Stimulated activated CD4-positive, alpha-beta T cell treated with anti-CD3 and anti-CD28 coated beads, Interleukin-4, amount 100 ng/mL, for 48 hours (primary cell): ENCODE measurements at regions not wholly inside any gene's neighbourhood (a gene's known extent, or its start where the extent isn't known, plus 50 kb on each side); places are given as distances from the start of the nearest gene placed in this dataset.

Source experiments
- DNase-seq, 2 donors: peaks; one replicate each; pipeline ENCODE4 v3.0.0-alpha.2; 2020; ENCODE audit warnings: low read depth in 2 of 2

DNA sequence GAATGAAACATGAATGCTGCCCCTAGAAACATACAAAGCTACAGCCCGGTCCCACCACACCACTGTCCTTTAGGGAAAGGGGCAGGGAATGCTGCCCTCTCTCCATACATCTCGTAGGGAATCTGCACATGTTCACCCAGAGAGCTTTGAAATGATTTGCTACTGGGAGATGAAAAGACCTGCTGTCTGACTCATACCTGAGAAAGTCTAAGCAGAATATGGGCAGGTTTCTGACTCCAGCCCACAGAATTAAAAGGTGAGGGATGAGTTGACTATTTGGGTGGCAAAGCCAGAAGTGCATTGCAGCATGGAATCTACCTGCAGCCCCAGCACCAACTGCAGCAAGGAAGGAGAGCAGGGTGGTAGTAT lies 297.9 kb downstream of the TLE1 start:
- DNase-seq = no peak

DNA sequence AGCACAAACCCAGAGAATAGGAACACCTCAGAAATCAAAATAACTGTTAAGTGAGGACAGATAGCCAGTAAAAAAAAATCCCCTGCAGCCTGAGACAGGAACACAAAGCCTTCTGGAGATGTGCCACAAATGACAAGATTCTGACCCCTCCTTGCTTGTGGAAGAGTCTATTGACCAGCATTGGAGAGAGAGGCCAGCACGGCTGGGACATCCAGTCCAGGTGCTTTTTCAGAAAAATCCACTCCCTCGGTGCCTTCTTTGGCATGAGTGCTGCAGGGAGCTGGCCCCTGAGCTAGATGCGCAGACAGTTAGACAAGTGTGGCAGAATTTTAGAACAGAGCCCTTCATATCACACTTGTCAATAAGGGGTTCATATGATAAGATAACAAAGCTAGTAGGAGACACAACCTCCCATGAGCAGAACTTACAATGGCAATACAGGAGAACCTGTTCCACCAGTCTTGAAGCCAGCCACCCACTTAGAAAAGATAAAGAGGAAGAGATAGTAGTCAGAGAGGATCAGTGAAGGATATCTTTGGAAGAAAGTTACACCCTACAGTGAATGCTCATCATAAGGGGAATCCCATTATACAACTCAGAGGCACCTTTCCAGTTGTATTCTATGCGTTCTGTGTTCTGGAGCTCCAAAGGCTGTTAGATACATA lies 298.4 kb downstream of the TLE1 start:
- no peak for DNase-seq

- no peak for DNase-seq
These were observed 299.8 kb downstream of the TLE1 start for GRCh38 chr9:81389569-81389993.

GRCh38 chr9:81388831-81389230 lies 300.5 kb downstream of the TLE1 start:
- no peak for DNase-seq

- no peak for DNase-seq
These were observed 301.8 kb downstream of the TLE1 start for GRCh38 chr9:81387360-81388106.

- DNase-seq = no peak
These were observed 304.4 kb downstream of the TLE1 start for GRCh38 chr9:81384911-81385310.

DNA sequence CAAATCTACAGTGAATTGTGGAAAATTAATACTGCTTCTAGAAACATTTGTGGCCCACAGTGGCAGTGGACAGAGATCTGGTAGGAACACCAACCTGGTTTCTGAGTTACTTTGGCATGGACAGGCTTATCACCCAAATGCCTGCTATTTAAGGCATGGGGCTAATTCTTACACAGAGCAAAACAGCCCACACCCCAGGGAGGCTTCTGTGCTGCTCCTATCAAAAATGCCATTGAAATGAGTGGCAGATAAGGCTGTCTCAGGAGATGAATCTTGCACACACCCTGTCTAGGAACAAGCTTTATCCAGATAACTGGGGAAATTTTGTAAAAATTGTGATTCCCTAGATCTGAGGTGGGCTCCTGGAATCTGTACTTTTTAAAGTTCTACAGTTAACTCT lies 307.1 kb downstream of the TLE1 start:
- no peak for DNase-seq

DNA sequence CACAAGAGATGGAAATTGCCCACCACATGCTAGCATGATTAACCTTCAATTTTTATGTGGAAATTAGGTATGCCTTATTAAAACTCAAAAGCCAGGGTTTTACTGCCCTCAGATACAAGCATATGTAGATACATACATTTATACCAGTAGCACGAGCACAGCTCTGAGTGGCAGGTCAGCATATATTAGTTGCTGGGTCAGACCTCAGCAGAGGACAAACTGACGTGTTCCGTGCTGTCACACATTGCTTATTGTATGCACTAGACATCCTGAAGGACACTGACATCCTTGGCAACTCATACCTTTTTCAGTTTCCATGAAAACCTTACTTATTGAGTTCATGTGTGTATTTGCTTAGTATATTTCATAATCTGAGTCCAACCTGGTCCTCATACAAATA lies 307.7 kb downstream of the TLE1 start:
- DNase-seq = no peak

DNA sequence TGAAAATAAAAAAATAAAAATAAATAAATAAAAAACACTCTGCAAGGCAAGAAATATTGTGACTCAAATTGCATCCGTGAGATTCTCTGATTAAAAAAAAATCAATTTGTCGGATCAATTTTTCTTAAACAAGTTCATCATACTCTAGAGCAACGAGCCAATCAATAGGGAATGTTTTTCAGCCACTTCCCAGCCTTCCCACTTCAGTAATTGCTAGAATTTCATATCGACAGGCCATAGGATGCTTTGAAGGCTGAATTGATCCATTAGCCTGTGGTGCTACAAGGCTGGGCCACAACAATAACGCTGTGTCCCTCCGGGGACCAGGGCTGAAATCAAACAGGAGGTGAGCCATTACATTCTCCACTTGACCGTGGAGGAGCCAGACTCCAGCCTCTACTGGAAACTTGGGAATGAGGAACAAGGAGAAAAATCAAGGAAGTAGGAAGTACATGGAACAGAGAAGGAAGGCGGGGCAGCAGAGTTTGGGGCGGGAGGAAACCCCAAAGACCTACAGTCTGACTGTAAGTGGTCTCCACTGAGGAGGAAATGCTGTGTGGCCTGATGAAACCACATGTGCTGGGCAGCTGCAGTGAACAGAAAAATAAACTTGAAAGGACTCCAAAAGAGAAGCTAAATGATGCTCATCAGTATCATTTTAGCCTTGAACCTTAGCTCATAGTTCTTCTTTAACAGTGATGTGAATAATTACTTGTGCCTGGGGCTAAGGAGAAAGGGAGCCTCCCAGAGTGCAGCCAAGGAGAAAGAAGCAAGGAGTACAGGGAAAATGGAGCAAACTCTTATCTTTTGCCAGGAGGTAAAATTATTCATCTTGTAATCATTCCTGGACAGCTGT lies 308.6 kb downstream of the TLE1 start:
- DNase-seq = no peak

- DNase-seq = no peak
These were observed 309.7 kb downstream of the TLE1 start for GRCh38 chr9:81379655-81380054.

DNA sequence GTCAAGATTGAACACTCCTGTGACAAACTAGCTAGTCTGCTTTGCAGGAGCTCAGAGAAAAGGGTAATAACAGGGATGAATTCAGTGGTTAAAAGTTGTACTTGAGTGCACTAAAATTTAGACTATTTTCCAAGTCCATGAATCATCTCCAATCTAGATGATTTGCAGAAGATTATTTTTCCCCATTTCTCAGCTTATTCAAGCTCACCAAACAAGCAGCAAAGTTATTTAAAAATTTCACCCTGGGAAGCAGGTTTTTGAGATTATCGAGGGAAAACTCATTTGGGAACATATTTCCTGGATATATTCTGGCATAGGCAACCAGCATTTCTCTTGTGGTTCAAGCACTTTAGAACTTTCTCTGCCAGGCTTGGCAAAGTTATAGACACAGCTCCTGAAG lies 311.4 kb downstream of the TLE1 start:
- DNase-seq = no peak

- DNase-seq = no peak
These were observed 312.0 kb downstream of the TLE1 start for GRCh38 chr9:81377320-81377719.

GRCh38 chr9:81375187-81376100 lies 313.9 kb downstream of the TLE1 start:
- DNase-seq = no peak

DNA sequence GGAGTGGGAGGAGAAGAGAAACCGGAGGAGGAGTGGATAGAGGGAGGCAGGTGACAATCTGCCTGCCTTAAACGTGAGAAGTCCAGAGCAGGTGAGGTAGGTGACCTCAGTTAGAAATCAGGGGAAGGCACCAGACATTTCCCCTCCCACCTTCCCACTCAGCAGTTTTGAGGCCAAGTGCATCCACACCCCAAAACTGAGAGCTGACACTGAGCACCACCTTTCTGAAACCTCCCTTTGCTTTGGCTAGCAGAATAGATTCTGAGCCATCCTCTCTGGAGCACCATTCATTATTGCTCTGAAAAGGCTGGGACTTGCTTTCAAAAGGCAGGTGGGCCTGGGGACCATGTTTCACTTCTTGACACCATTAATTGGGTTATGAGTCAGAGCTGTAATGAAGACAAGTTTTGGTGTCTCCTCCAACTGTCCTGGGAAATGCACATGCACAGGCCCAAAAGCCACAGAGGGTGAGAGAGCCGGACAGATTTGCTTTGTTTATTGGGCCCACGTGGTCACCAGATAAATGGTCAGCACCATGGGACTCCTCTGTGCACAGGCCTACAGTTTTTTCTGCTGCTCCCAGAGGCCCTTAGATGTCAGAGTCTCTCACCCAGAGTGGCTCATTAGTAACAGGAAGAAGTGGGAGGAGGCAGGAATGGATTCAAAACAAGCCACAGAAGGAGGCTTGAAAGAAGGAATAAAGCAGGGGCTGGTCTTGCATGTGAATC lies 314.7 kb downstream of the TLE1 start:
- DNase-seq = no peak

DNA sequence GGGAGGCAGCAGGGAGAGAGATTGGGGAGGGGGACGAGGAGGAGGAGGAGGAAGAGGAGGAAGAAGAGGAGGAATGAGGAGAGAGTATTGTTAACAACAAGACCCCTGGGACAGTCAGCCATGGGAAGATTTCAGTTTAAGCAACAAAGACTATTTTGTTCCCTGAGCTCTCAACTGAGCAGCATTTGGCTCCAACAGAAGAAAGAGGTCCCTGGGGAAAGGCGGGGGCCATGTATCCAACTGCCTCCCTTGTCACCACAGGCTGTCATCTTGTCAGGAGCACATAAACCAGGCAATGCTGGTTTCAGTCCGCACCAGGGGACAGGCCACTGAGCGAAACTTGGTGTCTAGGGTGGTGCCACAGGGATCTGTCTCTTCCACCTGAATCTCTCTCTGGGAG lies 316.1 kb downstream of the TLE1 start:
- no peak for DNase-seq

GRCh38 chr9:81372628-81373191 lies 316.6 kb downstream of the TLE1 start:
- no peak for DNase-seq

- DNase-seq = no peak
These were observed 317.5 kb downstream of the TLE1 start for GRCh38 chr9:81371824-81372223.

DNA sequence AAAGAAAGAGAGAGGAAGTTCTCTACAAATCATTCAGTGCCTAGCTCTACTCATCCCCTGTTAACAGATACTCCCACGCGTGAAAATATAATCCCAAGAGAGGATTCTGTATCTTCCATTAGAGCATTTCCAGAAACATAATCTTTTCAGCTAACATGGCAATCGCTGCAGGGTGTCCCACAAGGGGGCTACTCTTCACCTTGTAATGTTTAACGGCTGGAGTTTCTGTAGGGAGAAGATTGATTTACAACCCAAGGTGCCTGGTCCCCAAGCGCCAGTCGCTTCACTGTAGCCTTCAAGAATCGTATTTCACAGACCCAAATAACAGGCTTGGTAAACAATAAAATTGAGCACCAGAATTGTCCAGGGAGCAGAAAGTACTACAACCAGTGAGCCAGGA lies 318.7 kb downstream of the TLE1 start:
- no peak for DNase-seq

DNA sequence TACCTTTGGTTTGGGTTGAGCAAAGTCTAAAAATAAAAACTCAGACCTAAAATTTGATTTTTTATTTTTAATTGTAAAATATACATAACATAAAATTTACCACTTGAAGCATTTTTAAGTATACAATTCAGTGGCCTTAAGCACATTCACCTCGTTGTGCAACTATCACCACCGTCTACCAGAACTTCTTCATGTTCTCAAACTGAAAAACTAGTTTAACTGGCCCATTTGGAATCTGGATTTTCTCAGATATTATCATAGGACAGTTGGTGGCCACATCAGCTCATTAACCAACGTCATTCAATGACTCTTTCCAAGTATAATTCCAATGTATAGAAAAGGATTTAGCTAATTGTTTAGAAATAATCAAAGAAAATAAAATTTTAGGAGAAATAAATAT lies 319.3 kb downstream of the TLE1 start:
- DNase-seq = no peak

GRCh38 chr9:81369121-81369520 lies 320.2 kb downstream of the TLE1 start:
- no peak for DNase-seq
